DOHH2 (cell line): ENCODE measurements at regions not wholly inside any gene's neighbourhood (a gene's known extent, or its start where the extent isn't known, plus 50 kb on each side); places are given as distances from the start of the nearest gene placed in this dataset.

Experiments used
- CTCF ChIP-seq: fragments of 200-600 bp; sonication (generic); IDR thresholded peaks from one replicate; pipeline ENCODE4 v1.5.1; 2014; ENCODE audit warnings: antibody characterized with exemption, mild to moderate bottlenecking, low read depth, low read length; ENCODE audit not compliant: poor library complexity, severe bottlenecking
- EZH2phosphoT487 ChIP-seq: fragments of 200-600 bp; sonication (generic); IDR thresholded peaks from 2 replicates; pipeline ENCODE4 v1.6.1; 2017; ENCODE audit warnings: borderline replicate concordance, mild to moderate bottlenecking, antibody characterized with exemption, low read length, moderate library complexity, mixed read lengths

- no peak for TF ChIP-seq CTCF
- TF ChIP-seq EZH2phosphoT487: no peak
These were observed 175.3 kb downstream of the IGLL1 start for GRCh38 chr22:23404689-23405365.
